ENCODE measurements at regions not wholly inside any gene's neighbourhood (a gene's known extent, or its start where the extent isn't known, plus 50 kb on each side); places are given as distances from the start of the nearest gene placed in this dataset.

DNA sequence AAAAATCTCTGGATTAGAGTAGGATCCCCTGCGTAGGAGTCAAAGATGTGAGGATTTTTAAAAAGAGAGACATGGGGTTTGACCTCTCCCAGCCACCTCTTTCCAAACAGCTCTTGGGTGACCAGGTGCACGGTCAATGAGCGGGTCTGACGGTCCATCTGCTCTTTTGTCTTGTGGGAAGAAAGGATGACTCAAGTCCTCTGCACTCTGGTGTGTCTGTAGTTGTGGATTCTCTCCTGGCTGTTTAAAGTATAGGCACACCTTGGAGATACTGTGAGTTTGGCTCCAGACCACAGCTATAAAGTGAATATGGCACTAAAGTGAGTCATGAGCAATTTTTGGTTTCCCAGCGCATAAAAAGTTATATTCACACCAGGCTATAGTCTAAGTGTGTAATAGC, 209.8 kb downstream of the BMP7 start:
- no peak for DNase-seq (ENCODE audit: low read depth in 2 of 2)

DNA sequence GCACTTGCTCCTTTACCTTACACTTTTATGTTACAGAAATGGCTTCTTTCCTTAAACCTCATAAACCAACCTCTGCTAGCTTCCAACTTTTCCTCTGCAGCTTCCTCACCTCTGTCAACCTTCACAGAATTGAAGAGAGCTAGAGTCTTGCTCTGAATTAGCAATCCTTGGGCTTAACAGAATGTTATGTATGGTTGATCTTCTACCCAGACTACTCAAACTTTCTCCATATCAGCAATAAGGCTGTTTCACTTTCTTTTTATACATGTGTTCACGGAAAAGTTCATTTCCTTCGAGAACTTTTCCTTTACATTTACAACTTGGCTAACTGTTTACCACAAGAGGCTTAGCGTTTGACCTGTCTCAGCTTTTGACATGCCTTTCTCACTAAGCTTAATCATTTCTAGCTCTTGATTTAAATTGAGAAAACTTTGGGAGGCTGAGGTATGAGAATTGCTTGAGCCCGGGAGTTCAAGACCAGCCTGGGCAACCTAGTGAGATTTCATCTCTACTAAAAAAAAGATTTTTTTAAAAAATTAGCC, 207.3 kb downstream of the BMP7 start:
- DNase-seq (ENCODE audit: low read depth in 2 of 2), result no peak

GRCh38 chr20:57060407-57061050, 205.9 kb downstream of the BMP7 start:
- no peak for DNase-seq (ENCODE audit: low read depth in 2 of 2)

GRCh38 chr20:57061051-57061900, 205.2 kb downstream of the BMP7 start:
- DNase-seq (ENCODE audit: low read depth in 2 of 2), result no peak

DNA sequence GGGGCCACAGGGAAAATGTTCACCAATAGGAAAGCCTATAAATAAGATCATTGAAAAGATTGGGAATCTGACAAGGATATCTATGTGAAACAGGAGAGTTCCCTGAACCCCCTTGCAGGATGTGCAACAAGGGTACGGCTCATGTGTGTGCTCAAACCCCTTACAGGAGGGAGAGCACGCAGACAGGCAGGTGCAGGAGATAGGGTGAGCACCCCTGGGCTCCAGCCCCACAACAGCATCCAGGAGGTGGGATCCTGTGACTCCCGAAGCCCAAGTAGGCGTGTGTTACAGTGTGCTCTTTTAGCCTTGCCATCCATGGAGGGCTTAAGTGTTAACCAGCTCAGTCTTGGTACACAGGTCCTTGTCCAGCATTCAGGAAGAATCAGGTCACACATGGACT, 204.2 kb downstream of the BMP7 start:
- no peak for DNase-seq (ENCODE audit: low read depth in 2 of 2)

DNA sequence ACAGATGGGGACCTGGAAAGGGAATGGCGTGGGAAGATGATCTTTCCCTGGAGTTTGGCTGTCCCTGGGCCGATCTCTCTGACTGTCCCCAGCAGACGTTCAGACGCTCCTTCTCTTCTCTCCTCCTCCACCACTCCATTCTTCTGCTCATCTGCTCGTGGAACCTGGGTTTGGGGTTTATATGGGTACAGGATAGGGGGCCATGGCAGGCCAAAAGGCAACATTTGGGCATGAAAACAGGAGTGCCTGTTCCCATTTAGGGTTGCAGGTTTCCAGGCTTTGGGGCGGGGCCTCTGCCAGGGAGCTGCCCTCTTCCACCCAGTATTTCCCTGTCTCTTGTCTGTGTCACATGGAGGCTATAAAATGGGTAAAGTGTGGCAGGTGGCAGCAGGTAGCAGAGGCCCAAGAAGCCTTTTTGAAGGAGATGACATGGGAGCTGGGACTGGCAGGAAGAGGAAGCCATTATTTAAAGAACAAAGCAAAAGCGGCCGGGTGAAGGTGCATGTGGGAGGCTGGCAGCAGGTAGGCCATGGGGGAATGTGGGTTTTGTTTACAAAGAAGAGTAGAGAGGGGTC, 203.7 kb downstream of the BMP7 start:
- no peak for DNase-seq (ENCODE audit: low read depth in 2 of 2)

GRCh38 chr20:57064836-57065235, 201.6 kb downstream of the BMP7 start:
- no peak for DNase-seq (ENCODE audit: low read depth in 2 of 2)

DNA sequence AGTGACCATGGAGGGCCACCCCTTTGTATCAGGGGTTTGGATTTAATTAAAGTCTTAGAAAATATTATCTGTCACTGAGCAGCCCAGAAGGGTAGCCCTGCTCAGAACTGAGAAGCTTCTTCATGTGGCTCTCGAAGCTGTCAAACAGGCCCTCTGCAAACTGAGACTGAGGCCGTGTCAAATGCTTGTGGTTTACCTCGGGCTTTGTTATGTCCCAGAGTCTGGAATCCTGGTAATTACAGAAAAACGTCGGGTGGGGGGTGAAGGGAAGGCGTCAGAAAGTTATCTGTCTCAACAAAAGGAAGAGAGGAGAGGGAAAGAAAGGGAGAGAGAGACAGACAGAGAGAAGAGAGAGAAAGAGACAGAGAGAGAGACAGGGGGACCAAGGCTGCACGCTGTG, 200.8 kb downstream of the BMP7 start:
- DNase-seq (ENCODE audit: low read depth in 2 of 2), result no peak

GRCh38 chr20:57066126-57066900, 200.1 kb downstream of the BMP7 start:
- DNase-seq (ENCODE audit: low read depth in 2 of 2), result no peak

DNA sequence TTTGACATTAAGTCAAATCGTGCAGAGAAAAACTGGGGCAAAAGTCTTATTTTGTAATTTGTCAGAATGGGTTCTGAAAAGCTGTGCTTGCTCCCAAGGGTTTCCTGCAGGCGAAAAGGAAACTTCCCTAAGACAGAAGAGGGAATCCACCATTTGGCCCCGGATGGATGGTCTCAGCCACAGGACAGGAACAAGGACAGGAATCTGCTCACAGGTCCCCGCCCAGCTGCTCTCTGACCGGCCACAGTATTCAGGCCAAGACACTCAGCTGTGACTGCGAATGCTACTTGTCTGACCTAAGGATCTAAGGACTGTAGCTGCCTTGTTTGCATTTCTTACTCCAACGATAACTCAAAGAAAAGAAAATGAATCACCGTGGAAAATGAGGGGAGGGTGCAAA, 197.0 kb downstream of the BMP7 start:
- no peak for DNase-seq (ENCODE audit: low read depth in 2 of 2)

- DNase-seq (ENCODE audit: low read depth in 2 of 2), result no peak
These were observed 196.1 kb downstream of the BMP7 start for GRCh38 chr20:57070296-57070695.

DNA sequence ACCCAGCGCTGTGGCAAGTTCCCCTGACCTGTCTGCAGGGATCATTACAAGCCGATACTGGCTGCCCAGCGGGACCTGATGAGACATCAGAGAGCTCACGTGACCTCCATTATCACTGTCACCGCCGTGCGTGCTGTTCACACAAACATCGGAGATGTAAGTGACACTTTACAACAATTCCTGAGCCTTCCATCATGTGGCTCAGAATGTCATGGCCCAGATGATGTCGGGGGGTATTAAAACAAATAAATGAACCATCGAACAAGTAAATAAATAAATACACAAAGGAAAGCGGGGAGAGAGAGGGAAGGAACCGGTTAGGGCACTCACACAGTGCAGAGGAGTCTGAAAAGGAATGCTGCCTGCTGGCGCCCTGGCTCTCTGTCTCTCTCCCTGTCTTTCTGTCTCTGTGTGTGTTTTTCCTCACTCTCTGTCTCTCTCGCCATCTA, 195.1 kb downstream of the BMP7 start:
- DNase-seq (ENCODE audit: low read depth in 2 of 2), result no peak

DNA sequence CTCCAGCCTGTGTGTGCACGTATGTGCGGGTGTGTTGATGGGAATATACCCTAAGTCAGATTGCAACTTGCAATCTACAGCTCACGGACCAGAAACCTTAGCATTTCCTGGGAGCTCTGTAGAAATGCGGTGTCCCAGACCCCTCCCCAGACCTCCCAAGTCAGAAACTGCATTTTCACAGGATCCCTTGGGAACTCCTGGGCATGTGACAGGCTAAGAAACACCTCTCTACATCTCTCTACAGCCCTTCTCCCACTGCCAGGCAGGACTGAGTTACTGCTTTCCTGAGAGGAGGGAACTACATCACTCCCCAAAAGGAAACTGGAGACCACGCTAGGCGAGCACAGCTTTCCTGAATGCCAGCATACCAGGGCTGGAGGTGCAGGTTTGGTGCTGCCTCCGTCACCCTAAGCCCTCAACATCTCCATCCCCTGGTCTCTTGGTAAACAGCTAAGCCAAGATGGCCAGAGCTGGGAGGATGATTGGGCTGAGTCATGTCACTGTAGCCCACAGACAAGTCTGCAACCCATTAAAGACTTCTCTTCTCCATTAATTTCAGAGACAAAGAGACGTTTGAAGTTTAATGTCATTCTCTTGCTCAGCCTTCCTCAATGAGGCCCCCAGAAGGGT, 194.4 kb downstream of the BMP7 start:
- DNase-seq (ENCODE audit: low read depth in 2 of 2), result no peak

DNA sequence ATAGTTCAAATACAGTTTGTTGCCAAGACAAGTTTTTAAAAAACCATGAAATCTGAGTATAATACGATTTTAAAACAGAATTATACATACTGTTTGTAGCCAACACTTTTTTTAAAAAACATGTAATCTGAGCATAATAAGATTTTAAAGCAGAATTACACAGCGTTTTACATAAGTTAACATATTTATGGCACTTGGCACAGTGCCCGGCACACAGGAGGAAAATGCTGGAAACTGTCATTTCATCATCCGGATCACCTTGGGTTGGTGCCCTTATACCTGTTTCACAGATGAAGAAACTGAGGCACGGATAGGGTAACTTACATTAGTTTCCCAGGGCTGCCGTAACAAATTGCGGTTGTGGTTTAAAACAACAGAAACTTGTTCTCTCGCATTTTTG, 193.0 kb downstream of the BMP7 start:
- no peak for DNase-seq (ENCODE audit: low read depth in 2 of 2)

- DNase-seq (ENCODE audit: low read depth in 2 of 2), result no peak
These were observed 192.1 kb downstream of the BMP7 start for GRCh38 chr20:57074386-57074785.

- no peak for DNase-seq (ENCODE audit: low read depth in 2 of 2)
These were observed 191.3 kb downstream of the BMP7 start for GRCh38 chr20:57075181-57075580.

- no peak for DNase-seq (ENCODE audit: low read depth in 2 of 2)
These were observed 190.8 kb downstream of the BMP7 start for GRCh38 chr20:57075603-57076002.

DNA sequence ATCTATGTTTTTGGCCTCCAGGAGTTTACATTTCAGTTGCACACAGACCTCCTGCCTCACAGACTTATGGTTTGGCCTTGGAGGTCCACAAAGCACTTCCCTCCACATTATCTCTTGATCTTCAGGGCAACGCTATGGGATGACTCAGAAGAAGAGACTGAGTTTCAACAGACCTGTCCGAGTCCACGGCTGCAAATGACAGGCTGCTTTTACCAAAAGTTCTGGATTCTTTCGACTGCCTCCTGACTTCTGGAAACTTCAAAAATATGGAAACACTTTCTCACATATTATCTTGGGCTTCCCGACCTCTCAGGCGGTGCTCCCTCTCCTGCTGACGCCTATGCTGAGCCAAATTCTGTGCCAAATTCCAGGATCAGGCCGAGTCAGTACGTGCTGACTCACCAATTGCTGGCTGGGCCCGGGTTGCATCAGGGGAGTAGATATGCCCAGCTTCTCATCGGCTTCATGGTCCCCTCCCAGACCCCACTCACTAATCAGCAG, 190.2 kb downstream of the BMP7 start:
- DNase-seq (ENCODE audit: low read depth in 2 of 2), result no peak

DNA sequence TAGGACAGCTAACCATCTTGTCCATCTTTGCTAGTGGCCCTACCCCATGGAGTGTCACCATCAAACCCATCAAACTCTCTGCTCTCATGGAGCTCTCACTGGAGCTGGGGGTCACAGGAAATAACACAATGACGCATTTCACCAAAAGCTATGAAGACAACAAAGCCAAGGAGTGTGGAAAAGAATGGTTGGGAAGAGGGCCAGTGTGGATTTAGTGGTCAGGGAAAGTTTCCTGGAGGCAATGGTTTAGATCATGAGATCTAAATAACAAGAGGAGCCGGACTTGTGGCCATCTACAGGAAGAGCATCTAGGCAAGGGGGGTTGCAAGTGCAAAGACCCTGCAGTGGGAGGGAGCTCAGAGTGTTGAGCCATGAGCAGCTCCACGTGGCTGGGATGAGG, 189.5 kb downstream of the BMP7 start:
- no peak for DNase-seq (ENCODE audit: low read depth in 2 of 2)

DNA sequence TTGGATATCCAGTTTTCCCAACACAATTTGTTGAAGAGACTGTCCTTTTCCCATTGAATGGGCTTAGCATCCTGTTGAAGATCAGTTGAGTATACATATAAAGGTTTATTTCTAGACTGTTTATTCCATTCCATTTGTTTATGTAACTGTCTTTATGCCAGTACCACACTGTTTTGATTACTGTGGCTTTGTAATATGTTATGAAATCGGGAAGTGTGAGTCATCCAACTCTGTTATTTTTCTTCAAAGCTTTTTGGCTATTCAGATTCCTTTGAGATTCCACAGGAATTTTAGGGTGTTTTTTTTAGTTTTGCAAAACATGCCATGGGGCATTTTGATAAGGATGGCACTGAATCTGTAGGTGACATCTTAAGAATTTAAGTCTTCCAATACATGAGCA, 188.3 kb downstream of the BMP7 start:
- no peak for DNase-seq (ENCODE audit: low read depth in 2 of 2)

Data from stimulated activated CD8-positive, alpha-beta memory T cell treated with anti-CD3 and anti-CD28 coated beads, Interleukin-2, amount 100 ng/mL, for 48 hours (primary cell).